SK-N-SH (cell line): ENCODE measurements at regions not wholly inside any gene's neighbourhood (a gene's known extent, or its start where the extent isn't known, plus 50 kb on each side); places are given as distances from the start of the nearest gene placed in this dataset.

Experiments used
- CTCF ChIA-PET: fragments of 300-600, 350-600 bp; formaldehyde crosslinking; extraction: SDS; loops from one replicate; lab custom pipeline; 2021; lab: Yijun Ruan, JAX
- POLR2A ChIA-PET: fragments of 350-600 bp; sonication (Branson Sonifier 250); formaldehyde crosslinking; extraction: SDS; loops from one replicate; lab custom pipeline; 2020; ENCODE audit warnings: antibody characterized with exemption, inconsistent platforms; lab: Yijun Ruan, JAX
- DNase-seq: peaks from one replicate; pipeline ENCODE4 v3.0.0; 2012
- H2AFZ ChIP-seq: fragments of 200-600 bp; sonication (generic); 2 replicates; pipeline ENCODE4 v1.8.1; 2016; ENCODE audit warnings: antibody characterized with exemption, mild to moderate bottlenecking, low read depth
- H3F3A ChIP-seq: fragments of 200-600 bp; sonication (generic); replicated peaks from 2 replicates; pipeline ENCODE3; 2016; ENCODE audit warnings: antibody characterized with exemption, mild to moderate bottlenecking; ENCODE audit not compliant: insufficient read depth
- H3K27ac ChIP-seq, 2 experiments: fragments of 200-500 bp in 1 of 2; fragments of 200-600 bp in 1 of 2; sonication (Bioruptor generic) in 1 of 2; sonication (generic), shearing (Covaris generic) in 1 of 2; 2 replicates each; pipeline versions ENCODE4 v1.5.1 to v1.6.1; 2014 to 2016; ENCODE audit warnings: low read depth in 2 of 2, inconsistent platforms in 1 of 2, low read length in 1 of 2, mild to moderate bottlenecking in 1 of 2, mixed read lengths in 1 of 2
- H3K27me3 ChIP-seq: fragments of 200-600 bp; sonication (generic), shearing (Covaris generic); 2 replicates; pipeline ENCODE4 v1.6.1; 2016; ENCODE audit warnings: mixed run types; ENCODE audit not compliant: insufficient read depth
- H3K36me3 ChIP-seq, 2 experiments: fragments of 200-500 bp in 1 of 2; fragments of 200-600 bp in 1 of 2; sonication (Bioruptor generic) in 1 of 2; sonication (generic) in 1 of 2; replicated peaks in 1 of 2; 2 replicates each; pipeline versions ENCODE3 to v1.5.1; 2014 to 2016; ENCODE audit warnings: low read length in 1 of 2, mild to moderate bottlenecking in 1 of 2; ENCODE audit not compliant: insufficient read depth in 2 of 2, control insufficient read depth in 1 of 2
- H3K4me1 ChIP-seq, 2 experiments: fragments of 200-500 bp in 1 of 2; fragments of 200-600 bp in 1 of 2; sonication (Bioruptor generic) in 1 of 2; sonication (generic), shearing (Covaris generic) in 1 of 2; 2 replicates each; pipeline versions ENCODE4 v1.5.1 to v1.6.1; 2014 to 2016; ENCODE audit warnings: low read depth in 1 of 2, low read length in 1 of 2, mixed run types in 1 of 2; ENCODE audit not compliant: insufficient read depth in 2 of 2, control insufficient read depth in 1 of 2
- H3K4me2 ChIP-seq: fragments of 200-600 bp; sonication (generic), shearing (Covaris generic); 2 replicates; pipeline ENCODE4 v1.6.1; 2017; ENCODE audit warnings: mixed run types
- H3K4me3 ChIP-seq, 2 experiments: fragments of 200-500 bp in 1 of 2; fragments of 200-600 bp in 1 of 2; sonication (Bioruptor generic) in 1 of 2; sonication (generic), shearing (Covaris generic) in 1 of 2; 2 replicates each; pipeline versions ENCODE4 v1.5.1 to v1.8.1; 2014 to 2016; ENCODE audit warnings: low read depth in 2 of 2, inconsistent platforms in 1 of 2, low read length in 1 of 2, mild to moderate bottlenecking in 1 of 2, mixed read lengths in 1 of 2, moderate library complexity in 1 of 2
- H3K79me2 ChIP-seq: fragments of 200-600 bp; sonication (generic); 2 replicates; pipeline ENCODE4 v1.8.1; 2017; ENCODE audit warnings: mild to moderate bottlenecking; ENCODE audit not compliant: insufficient read depth
- H3K9ac ChIP-seq: fragments of 200-600 bp; sonication (generic); 2 replicates; pipeline ENCODE4 v1.6.1; 2017; ENCODE audit warnings: mixed run types
- H3K9me2 ChIP-seq: fragments of 200-600 bp; sonication (generic); 2 replicates; pipeline ENCODE4 v1.6.1; 2017; ENCODE audit warnings: mixed run types
- H3K9me3 ChIP-seq: fragments of 200-600 bp; sonication (generic); 2 replicates; pipeline ENCODE4 v1.6.1; 2017; ENCODE audit warnings: mixed run types, mild to moderate bottlenecking, moderate library complexity
- H4K20me1 ChIP-seq: fragments of 200-600 bp; sonication (generic); 2 replicates; pipeline ENCODE4 v1.6.1; 2017; ENCODE audit warnings: mild to moderate bottlenecking, mixed run types; ENCODE audit not compliant: insufficient read depth
- CHD2 ChIP-seq: fragments of 150-350 bp; IDR thresholded peaks from 2 replicates; pipeline ENCODE4 v1.6.1; 2018; ENCODE audit warnings: low read length; ENCODE audit not compliant: partially characterized antibody
- EP300 ChIP-seq, 2 experiments: IDR thresholded peaks; 2 replicates each; pipeline versions ENCODE4 v1.4.0 to v1.6.1; 2012; ENCODE audit warnings: borderline replicate concordance in 1 of 2, low read depth in 1 of 2, low read length in 1 of 2
- FOSL2 ChIP-seq: IDR thresholded peaks from 2 replicates; pipeline ENCODE4 v1.4.0; 2012; ENCODE audit warnings: low read depth, mild to moderate bottlenecking, moderate library complexity, borderline replicate concordance
- FOXJ3 ChIP-seq: sonication (generic); formaldehyde crosslinking; IDR thresholded peaks from 2 replicates; pipeline ENCODE4 v1.5.1; 2020; ENCODE audit warnings: mild to moderate bottlenecking, missing genetic modification reagents
- FOXM1 ChIP-seq: IDR thresholded peaks from 2 replicates; pipeline ENCODE4 v1.4.0; 2012; ENCODE audit warnings: low read depth, mild to moderate bottlenecking
- GABPA ChIP-seq: IDR thresholded peaks from 2 replicates; pipeline ENCODE4 v1.4.0; 2012; ENCODE audit warnings: low read depth, mild to moderate bottlenecking
- GATA2 ChIP-seq: sonication (generic); formaldehyde crosslinking; IDR thresholded peaks from 2 replicates; pipeline ENCODE4 v1.5.0; 2020; ENCODE audit warnings: mild to moderate bottlenecking, missing genetic modification reagents
- JUND ChIP-seq: IDR thresholded peaks from 2 replicates; pipeline ENCODE4 v1.4.0; 2012
- MEF2A ChIP-seq: IDR thresholded peaks from 2 replicates; pipeline ENCODE4 v1.4.0; 2012; ENCODE audit warnings: low read depth, borderline replicate concordance
- NFIC ChIP-seq: IDR thresholded peaks from 2 replicates; pipeline ENCODE4 v1.4.0; 2012; ENCODE audit warnings: borderline replicate concordance
- NRF1 ChIP-seq: IDR thresholded peaks from 2 replicates; pipeline ENCODE4 v1.6.1; 2012; ENCODE audit warnings: low read depth, mild to moderate bottlenecking, low read length
- PBX3 ChIP-seq: IDR thresholded peaks from 2 replicates; pipeline ENCODE4; 2012
- POLR2AphosphoS5 ChIP-seq: IDR thresholded peaks from 2 replicates; pipeline ENCODE4 v1.6.1; 2012; ENCODE audit warnings: low read depth, low read length
- RAD21 ChIP-seq: IDR thresholded peaks from 2 replicates; pipeline ENCODE4 v1.6.1; 2012; ENCODE audit warnings: mild to moderate bottlenecking, low read length
- RCOR1 ChIP-seq: fragments of 150-350 bp; IDR thresholded peaks from 2 replicates; pipeline ENCODE4 v1.6.1; 2017; ENCODE audit warnings: antibody characterized with exemption, low read length
- RFX5 ChIP-seq: IDR thresholded peaks from 2 replicates; pipeline ENCODE4 v1.6.1; 2012; ENCODE audit warnings: mild to moderate bottlenecking, improper control_type of control experiment, low read length
- TEAD4 ChIP-seq: IDR thresholded peaks from 2 replicates; pipeline ENCODE4 v1.4.0; 2012; ENCODE audit warnings: mild to moderate bottlenecking, borderline replicate concordance; ENCODE audit not compliant: insufficient read depth
- ZBTB33 ChIP-seq: IDR thresholded peaks from 2 replicates; pipeline ENCODE4 v1.4.0; 2012; ENCODE audit warnings: low read depth, borderline replicate concordance
- WGBS: methylation state at CpG from one replicate; pipeline ENCODE4 v1.1.6; 2017; ENCODE audit warnings: low lambda C conversion rate; 5-methylcytosine and 5-hydroxymethylcytosine counted together
- TF ChIP-seq, protein P1 (sequence below): IDR thresholded peaks from 2 replicates; pipeline ENCODE4 v1.4.0; 2012; ENCODE audit warnings: low read depth, borderline replicate concordance
- TF ChIP-seq, protein P2 (sequence below): fragments of 150-350 bp; IDR thresholded peaks from 2 replicates; pipeline ENCODE4 v1.6.1; 2016; ENCODE audit warnings: mild to moderate bottlenecking, low read depth, low read length
- TF ChIP-seq, protein P3 (sequence below): IDR thresholded peaks from 2 replicates; pipeline ENCODE4 v1.4.0; 2012; ENCODE audit warnings: low read depth

GRCh38 chr20:24144371-24144770, 155.8 kb upstream of the GGTLC1 start:
- POLR2A ChIA-PET: no interaction called here
- no peak overlapping the region for H3K4me2 ChIP-seq
- H3K9me2 ChIP-seq: no peaks in the 10 kb centered on the region
- no peaks in the 10 kb centered on the region for H3K9me3 ChIP-seq
- no peak overlapping the region for H3K27ac ChIP-seq
- CTCF ChIA-PET: interaction anchor here (1.3 to 3.4 kb wide), 3 partner anchors 17 to 43 kb away, joined by 3 to 17 read pairs (median 3); no protein-coding TSS in a partner anchor
- TF ChIP-seq MEF2A: no peak
- TF ChIP-seq ZBTB33: no peak
- TF ChIP-seq PBX3: no peak
- TF ChIP-seq, protein P1, sequence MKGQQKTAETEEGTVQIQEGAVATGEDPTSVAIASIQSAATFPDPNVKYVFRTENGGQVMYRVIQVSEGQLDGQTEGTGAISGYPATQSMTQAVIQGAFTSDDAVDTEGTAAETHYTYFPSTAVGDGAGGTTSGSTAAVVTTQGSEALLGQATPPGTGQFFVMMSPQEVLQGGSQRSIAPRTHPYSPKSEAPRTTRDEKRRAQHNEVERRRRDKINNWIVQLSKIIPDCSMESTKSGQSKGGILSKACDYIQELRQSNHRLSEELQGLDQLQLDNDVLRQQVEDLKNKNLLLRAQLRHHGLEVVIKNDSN: no peak
- TF ChIP-seq, protein P2, sequence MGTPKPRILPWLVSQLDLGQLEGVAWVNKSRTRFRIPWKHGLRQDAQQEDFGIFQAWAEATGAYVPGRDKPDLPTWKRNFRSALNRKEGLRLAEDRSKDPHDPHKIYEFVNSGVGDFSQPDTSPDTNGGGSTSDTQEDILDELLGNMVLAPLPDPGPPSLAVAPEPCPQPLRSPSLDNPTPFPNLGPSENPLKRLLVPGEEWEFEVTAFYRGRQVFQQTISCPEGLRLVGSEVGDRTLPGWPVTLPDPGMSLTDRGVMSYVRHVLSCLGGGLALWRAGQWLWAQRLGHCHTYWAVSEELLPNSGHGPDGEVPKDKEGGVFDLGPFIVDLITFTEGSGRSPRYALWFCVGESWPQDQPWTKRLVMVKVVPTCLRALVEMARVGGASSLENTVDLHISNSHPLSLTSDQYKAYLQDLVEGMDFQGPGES: no peak
- TF ChIP-seq TEAD4: no peak
- no peak for TF ChIP-seq JUND
- TF ChIP-seq GATA2: no peak
- no peak for TF ChIP-seq EP300 (IDR thresholded peaks at IDR 0.05; ENCODE audit: borderline replicate concordance in 1 of 2, low read depth in 1 of 2, low read length in 1 of 2)
- TF ChIP-seq NRF1: no peak
- no peak for TF ChIP-seq RFX5
- H2AFZ ChIP-seq: no peak overlapping the region
- H3K36me3 ChIP-seq: no peaks in the 10 kb centered on the region
- no peaks in the 10 kb centered on the region for H3K79me2 ChIP-seq
- WGBS: 63% methylated on average over 8 of the region's 8 CpGs
- H4K20me1 ChIP-seq: no peaks in the 10 kb centered on the region
- no peak for DNase-seq
- no peaks in the 10 kb centered on the region for H3F3A ChIP-seq
- H3K27me3 ChIP-seq: no peaks in the 10 kb centered on the region
- H3K4me1 ChIP-seq: no peaks in the 10 kb centered on the region
- no peak overlapping the region for H3K9ac ChIP-seq
- H3K4me3 ChIP-seq: no peak overlapping the region

DNA sequence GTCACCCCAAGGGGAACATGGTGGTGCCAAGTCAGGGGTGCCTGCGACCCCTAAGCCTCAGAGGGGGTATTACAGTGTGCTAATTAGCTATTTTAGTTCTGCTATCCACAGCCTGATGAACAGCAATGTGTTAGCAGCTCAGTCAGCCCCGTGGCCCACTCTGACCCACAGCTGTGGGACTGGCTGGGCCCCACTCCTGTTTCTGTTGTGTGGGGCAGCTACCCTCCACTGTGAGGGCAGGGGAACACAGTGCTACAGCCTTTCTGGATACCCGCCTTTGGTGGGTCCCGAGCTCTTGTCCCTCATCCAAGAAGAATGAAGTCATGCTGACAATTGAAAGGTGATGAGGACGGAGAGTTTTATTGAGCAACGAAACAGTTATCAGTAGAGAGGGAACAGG, 152.5 kb upstream of the GGTLC1 start:
- H4K20me1 ChIP-seq: no peaks in the 10 kb centered on the region
- no peaks in the 10 kb centered on the region for H3K27me3 ChIP-seq
- H3K9me2 ChIP-seq: no peaks in the 10 kb centered on the region
- CTCF ChIA-PET: interaction anchor here (2.1 kb wide), 1 partner anchor 19 kb away, joined by 5 read pairs; no protein-coding TSS in a partner anchor
- H3K9ac ChIP-seq: no peak overlapping the region
- no peaks in the 10 kb centered on the region for H3K9me3 ChIP-seq
- no peak for TF ChIP-seq JUND
- TF ChIP-seq, protein P1: no peak
- no peak for TF ChIP-seq GABPA
- TF ChIP-seq FOSL2: no peak
- no peak for TF ChIP-seq NFIC
- TF ChIP-seq MEF2A: no peak
- TF ChIP-seq NRF1: no peak
- TF ChIP-seq, protein P3, sequence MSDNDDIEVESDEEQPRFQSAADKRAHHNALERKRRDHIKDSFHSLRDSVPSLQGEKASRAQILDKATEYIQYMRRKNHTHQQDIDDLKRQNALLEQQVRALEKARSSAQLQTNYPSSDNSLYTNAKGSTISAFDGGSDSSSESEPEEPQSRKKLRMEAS: no peak
- no peak for TF ChIP-seq RCOR1
- no peak for TF ChIP-seq FOXJ3 (CRISPR knock-in tag)
- no peak for TF ChIP-seq CHD2
- no peak for TF ChIP-seq RAD21
- no peak for TF ChIP-seq ZBTB33
- no peak for TF ChIP-seq FOXM1
- no peak for TF ChIP-seq POLR2AphosphoS5
- 36% methylated on average over 5 of the region's 6 CpGs for WGBS
- H3K4me3 ChIP-seq: no peak overlapping the region
- no peaks in the 10 kb centered on the region for H3F3A ChIP-seq
- POLR2A ChIA-PET: no interaction called here
- no peak overlapping the region for H3K4me2 ChIP-seq
- no peak overlapping the region for H2AFZ ChIP-seq
- no peaks in the 10 kb centered on the region for H3K4me1 ChIP-seq
- DNase-seq: no peak
- no peaks in the 10 kb centered on the region for H3K36me3 ChIP-seq
- no peak overlapping the region for H3K27ac ChIP-seq
- H3K79me2 ChIP-seq: no peaks in the 10 kb centered on the region
